A549 (cell line): ENCODE measurements at regions not wholly inside any gene's neighbourhood (a gene's known extent, or its start where the extent isn't known, plus 50 kb on each side); places are given as distances from the start of the nearest gene placed in this dataset.

ENCODE experiments used
- CEBPB ChIP-seq, 2 experiments: fragments of >200 bp in 1 of 2; sonication (Bioruptor Twin) in 1 of 2; formaldehyde crosslinking in 1 of 2; IDR thresholded peaks; 2 replicates each; pipeline ENCODE4 v1.6.1; 2012 to 2016
- CTCF ChIP-seq: fragments of >200 bp; sonication (Bioruptor Twin); formaldehyde crosslinking; IDR thresholded peaks from 3 replicates; pipeline ENCODE4 v1.5.1; 2016
- MAFK ChIP-seq: fragments of 450-650 bp; IDR thresholded peaks from 2 replicates; pipeline ENCODE4 v1.6.1; 2014; ENCODE audit not compliant: partially characterized antibody
- MAX ChIP-seq: IDR thresholded peaks from 2 replicates; pipeline ENCODE4 v1.6.1; 2012
- PBX3 ChIP-seq: IDR thresholded peaks from 2 replicates; pipeline ENCODE4 v1.6.1; 2012
- RAD21 ChIP-seq, 2 experiments: fragments of >200 bp in 1 of 2; sonication (Bioruptor Twin) in 1 of 2; formaldehyde crosslinking in 1 of 2; IDR thresholded peaks in 1 of 2; conservative IDR thresholded peaks in 1 of 2; 2 replicates in 1 of 2; 3 replicates in 1 of 2; pipeline ENCODE4 v1.6.1; 2012 to 2018; ENCODE audit warnings: inconsistent platforms in 1 of 2
- RARB ChIP-seq: fragments of 250-450 bp; sonication (Bioruptor Pico); IDR thresholded peaks from 2 replicates; pipeline ENCODE4 v1.8.0; 2021; ENCODE audit warnings: mild to moderate bottlenecking, moderate library complexity
- REST ChIP-seq: fragments of 200-600 bp; sonication (generic); IDR thresholded peaks from 2 replicates; pipeline ENCODE4 v1.6.1; 2016; ENCODE audit warnings: antibody characterized with exemption, mild to moderate bottlenecking, moderate library complexity
- RNF2 ChIP-seq: fragments of 200-600 bp; sonication (generic); IDR thresholded peaks from 2 replicates; pipeline ENCODE4 v1.6.1; 2016; ENCODE audit warnings: low read depth, mild to moderate bottlenecking, antibody characterized with exemption, moderate library complexity, borderline replicate concordance

GRCh38 chr2:56121995-56122394 is 61.8 kb upstream of the CCDC85A start:
- no peak for TF ChIP-seq CTCF
- TF ChIP-seq RARB (CRISPR knock-in tag): no peak
- no peak for TF ChIP-seq MAX
- TF ChIP-seq PBX3: no peak
- TF ChIP-seq RAD21 (conservative IDR thresholded peaks at IDR 0.05 in 1 of 2, IDR thresholded peaks at IDR 0.05 in 1 of 2): no peak
- no peak for TF ChIP-seq CEBPB (IDR thresholded peaks at IDR 0.05)
- TF ChIP-seq MAFK: no peak
- no peak for TF ChIP-seq REST
- no peak for TF ChIP-seq RNF2
